B cell (primary cell): ENCODE measurements at regions not wholly inside any gene's neighbourhood (a gene's known extent, or its start where the extent isn't known, plus 50 kb on each side); places are given as distances from the start of the nearest gene placed in this dataset.

Source experiments
- CTCF ChIP-seq: fragments of 200-600 bp; IDR thresholded peaks from one replicate; pipeline ENCODE4 v1.8.0; 2022; ENCODE audit warnings: antibody characterized with exemption, mild to moderate bottlenecking
- EZH2 ChIP-seq: IDR thresholded peaks from 2 replicates; pipeline ENCODE4 v1.6.1; 2012; ENCODE audit warnings: borderline replicate concordance, low read depth, mild to moderate bottlenecking, moderate library complexity, low read length; ENCODE audit not compliant: insufficient read depth, poor library complexity, severe bottlenecking

DNA sequence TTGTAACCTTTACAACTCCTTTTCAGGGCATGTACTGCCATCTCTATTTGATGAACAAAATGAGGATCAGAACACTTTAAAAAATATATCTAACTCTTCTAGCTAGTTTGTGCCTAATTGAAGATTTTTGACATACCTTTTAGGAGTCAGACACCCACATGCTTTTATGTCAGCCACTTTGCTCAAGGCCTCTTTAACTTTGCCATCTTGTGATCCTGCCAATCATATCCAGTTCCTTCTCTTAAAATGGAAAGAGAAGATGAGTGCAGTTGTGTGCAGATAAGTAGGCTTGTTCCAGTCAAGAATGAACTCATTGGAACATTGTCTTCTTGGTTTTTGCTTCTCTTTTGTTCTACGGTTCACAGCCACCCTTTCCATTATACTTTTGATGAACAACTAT, 425.6 kb upstream of the TNC start:
- TF ChIP-seq EZH2 (no peak), CTCF (no peak)
